CD14-positive monocyte (primary cell): ENCODE measurements at regions not wholly inside any gene's neighbourhood (a gene's known extent, or its start where the extent isn't known, plus 50 kb on each side); places are given as distances from the start of the nearest gene placed in this dataset.

ENCODE experiments used
- DNase-seq, 3 donors: peaks; one replicate each; pipeline ENCODE4 v3.0.0-alpha.2; 2011 to 2022
- H2AFZ ChIP-seq: 2 replicates; pipeline ENCODE4 v1.6.0; 2012; ENCODE audit warnings: mild to moderate bottlenecking, low read depth, low read length, inconsistent platforms; ENCODE audit not compliant: insufficient read depth, poor library complexity, severe bottlenecking
- H3K27ac ChIP-seq, 2 donors: 1 replicate in 1 of 2; 2 replicates in 1 of 2; pipeline ENCODE4 v1.5.1; 2012 to 2013; ENCODE audit warnings: low read length in 2 of 2, control low read depth in 1 of 2, inconsistent platforms in 1 of 2, low read depth in 1 of 2, mild to moderate bottlenecking in 1 of 2
- H3K27me3 ChIP-seq, 2 donors: one replicate each; pipeline versions ENCODE4 v1.6.0 to v1.6.1; 2011 to 2013; ENCODE audit warnings: low read length in 2 of 2; ENCODE audit not compliant: control insufficient read depth in 2 of 2, insufficient read depth in 2 of 2
- H3K36me3 ChIP-seq, 2 donors: replicated peaks in 1 of 2; 1 replicate in 1 of 2; 2 replicates in 1 of 2; pipeline versions ENCODE4 v1.5.1 to v1.6.1; 2012 to 2013; ENCODE audit warnings: low read length in 2 of 2, control low read depth in 1 of 2, inconsistent platforms in 1 of 2, mild to moderate bottlenecking in 1 of 2; ENCODE audit not compliant: insufficient read depth in 2 of 2, control insufficient read depth in 1 of 2
- H3K4me1 ChIP-seq, 2 donors: 1 replicate in 1 of 2; 2 replicates in 1 of 2; pipeline versions ENCODE4 v1.5.1 to v1.6.1; 2012 to 2013; ENCODE audit warnings: low read length in 2 of 2, control low read depth in 1 of 2, inconsistent platforms in 1 of 2, mild to moderate bottlenecking in 1 of 2, moderate library complexity in 1 of 2; ENCODE audit not compliant: insufficient read depth in 2 of 2, control insufficient read depth in 1 of 2
- H3K4me2 ChIP-seq: replicated peaks from 2 replicates; pipeline ENCODE3; 2012; ENCODE audit warnings: low read length, moderate library complexity, mild to moderate bottlenecking; ENCODE audit not compliant: poor library complexity, severe bottlenecking; ENCODE audit errors: extremely low read depth
- H3K4me3 ChIP-seq, 3 experiments: fragments of 200-600 bp in 1 of 3; sonication (generic) in 1 of 3; replicated peaks in 1 of 3; 1 replicate in 2 of 3; 2 replicates in 1 of 3; pipeline ENCODE4 v1.5.1; 2011 to 2013; ENCODE audit warnings: low read length in 3 of 3, mild to moderate bottlenecking in 3 of 3, control low read depth in 2 of 3, low read depth in 2 of 3, inconsistent platforms in 1 of 3, moderate library complexity in 1 of 3
- H3K79me2 ChIP-seq: 2 replicates; pipeline ENCODE4 v1.6.0; 2012; ENCODE audit warnings: mild to moderate bottlenecking, control low read depth, inconsistent platforms, low read length, moderate library complexity; ENCODE audit not compliant: insufficient read depth
- H3K9ac ChIP-seq: 2 replicates; pipeline ENCODE4 v1.6.0; 2017; ENCODE audit warnings: low read length, mild to moderate bottlenecking; ENCODE audit not compliant: insufficient read depth, poor library complexity, severe bottlenecking
- H3K9me3 ChIP-seq, 2 donors: replicated peaks in 1 of 2; 1 replicate in 1 of 2; 2 replicates in 1 of 2; pipeline versions ENCODE4 v1.5.1 to v1.6.1; 2012 to 2013; ENCODE audit warnings: low read length in 2 of 2, control low read depth in 1 of 2; ENCODE audit not compliant: control insufficient read depth in 1 of 2, insufficient read depth in 1 of 2
- H4K20me1 ChIP-seq: 2 replicates; pipeline ENCODE4 v1.6.0; 2012; ENCODE audit warnings: mild to moderate bottlenecking, low read length, control low read depth, moderate library complexity; ENCODE audit not compliant: insufficient read depth
- H3K27ac Mint-ChIP-seq, 7 donors: one replicate each; pipeline ENCODE4 v1.8.0; 2020; ENCODE audit warnings: mild to moderate bottlenecking in 7 of 7, mixed read lengths in 7 of 7, moderate library complexity in 6 of 7, inconsistent platforms in 2 of 7
- H3K27me3 Mint-ChIP-seq, 3 donors: one replicate each; pipeline ENCODE4 v1.8.0; 2021 to 2022; ENCODE audit warnings: low read depth in 3 of 3, mild to moderate bottlenecking in 3 of 3, mixed read lengths in 3 of 3, moderate library complexity in 3 of 3, inconsistent platforms in 1 of 3
- H3K36me3 Mint-ChIP-seq, 2 donors: one replicate each; pipeline ENCODE4 v1.8.0; 2020; ENCODE audit warnings: mixed read lengths in 2 of 2, inconsistent platforms in 1 of 2, mild to moderate bottlenecking in 1 of 2
- H3K4me1 Mint-ChIP-seq: one replicate; pipeline ENCODE4 v1.8.0; 2020; ENCODE audit warnings: mild to moderate bottlenecking, mixed read lengths
- H3K4me3 Mint-ChIP-seq, 2 donors: one replicate each; pipeline ENCODE4 v1.8.0; 2020; ENCODE audit warnings: mild to moderate bottlenecking in 2 of 2, mixed read lengths in 2 of 2, moderate library complexity in 1 of 2
- H3K9me3 Mint-ChIP-seq, 7 donors: one replicate each; pipeline ENCODE4 v1.8.0; 2020 to 2022; ENCODE audit warnings: mixed read lengths in 7 of 7, mild to moderate bottlenecking in 6 of 7, moderate library complexity in 6 of 7, inconsistent platforms in 2 of 7
- CTCF ChIP-seq: fragments of 200-600 bp; IDR thresholded peaks from one replicate; pipeline ENCODE4 v1.8.0; 2022; ENCODE audit warnings: antibody characterized with exemption, mild to moderate bottlenecking
- WGBS: methylation state at CpG from one replicate; pipeline ENCODE4 v1.1.5; 2013; ENCODE audit warnings: missing lambda C conversion rate; ENCODE audit not compliant: insufficient coverage; 5-methylcytosine and 5-hydroxymethylcytosine counted together
- intact Hi-C, 2 donors: fragments of 100-400 bp; cut with micrococcal nuclease; formaldehyde crosslinking; loops; one replicate each; pipeline versions ENCODE4 v1.15.0 to v1.15.1; 2023

GRCh38 chr15:70406617-70407335, 309.1 kb upstream of the TLE3 start:
- Mint-ChIP-seq H3K36me3 (no peaks in the 10 kb centered on the region), H3K27ac (no peak overlapping the region), H3K4me3 (no peak overlapping the region), H3K27me3 (peaks cover 1 to 4% (median 3%) of the 10 kb centered on the region in 3 donors), H3K4me1 (no peaks in the 10 kb centered on the region), H3K9me3 (peaks cover 0 to 17% (median 8%) of the 10 kb centered on the region in 7 donors)
- Histone ChIP-seq H3K27ac (no peak overlapping the region), H4K20me1 (no peaks in the 10 kb centered on the region), H3K79me2 (no peaks in the 10 kb centered on the region), H3K9me3 (peaks cover 0 to 5% of the 10 kb centered on the region in 2 donors), H3K4me1 (no peaks in the 10 kb centered on the region), H3K4me3 (no peak overlapping the region), H3K36me3 (no peaks in the 10 kb centered on the region), H3K27me3 (no peaks in the 10 kb centered on the region), H2AFZ (no peak overlapping the region), H3K4me2 (no peak overlapping the region), H3K9ac (no peak overlapping the region)
- DNase-seq: no peak
- TF ChIP-seq CTCF: no peak
- 96% methylated on average over 6 of the region's 10 CpGs for WGBS
- intact Hi-C loops: no loop called here

- no peaks in the 10 kb centered on the region for H3K36me3 ChIP-seq
- Mint-ChIP-seq H3K27me3 (peaks cover 2 to 5% (median 5%) of the 10 kb centered on the region in 3 donors), H3K27ac (no peak overlapping the region), H3K4me1 (peaks cover 4% of the 10 kb centered on the region), H3K36me3 (no peaks in the 10 kb centered on the region), H3K9me3 (peaks cover 0 to 4% (median 0%) of the 10 kb centered on the region in 7 donors), H3K4me3 (peak overlapping the region in 1 of 2 donors; percentile 28)
- H3K27ac ChIP-seq: no peak overlapping the region
- peaks cover 0 to 5% of the 10 kb centered on the region in 2 donors for H3K9me3 ChIP-seq
- H3K4me2 ChIP-seq: no peak overlapping the region
- no peak overlapping the region for H2AFZ ChIP-seq
- intact Hi-C loops: no loop called here
- H3K4me3 ChIP-seq: no peak overlapping the region
- no peak overlapping the region for H3K9ac ChIP-seq
- H3K4me1 ChIP-seq: no peaks in the 10 kb centered on the region
- no peaks in the 10 kb centered on the region for H3K79me2 ChIP-seq
- H4K20me1 ChIP-seq: no peaks in the 10 kb centered on the region
- WGBS: 100% methylated on average over 4 of the region's 4 CpGs
- no peaks in the 10 kb centered on the region for H3K27me3 ChIP-seq
- no peak for TF ChIP-seq CTCF
- DNase-seq: no peak
Measured at GRCh38 chr15:70401709-70402108, 304.0 kb upstream of the TLE3 start.
